Esophagus muscularis mucosa (tissue), 4 donors: ENCODE measurements at regions not wholly inside any gene's neighbourhood (a gene's known extent, or its start where the extent isn't known, plus 50 kb on each side); places are given as distances from the start of the nearest gene placed in this dataset.

ENCODE experiments used
- DNase-seq: peaks from one replicate; pipeline ENCODE4 v3.0.0-alpha.2; 2017; ENCODE audit errors: extremely low spot score
- H3K27ac ChIP-seq, 4 donors: fragments of 200-600 bp; sonication (generic); replicated peaks in 1 of 4; 1 replicate in 3 of 4; 2 replicates in 1 of 4; pipeline ENCODE4 v1.5.1; 2016 to 2019; ENCODE audit warnings: mild to moderate bottlenecking in 1 of 4
- H3K27me3 ChIP-seq, 4 donors: fragments of 200-600 bp; sonication (generic); one replicate each; pipeline versions ENCODE4 v1.5.1 to v1.6.0; 2016 to 2019
- H3K36me3 ChIP-seq, 4 donors: fragments of 200-600 bp; sonication (generic); one replicate each; pipeline ENCODE4 v1.5.1; 2016 to 2019
- H3K4me1 ChIP-seq, 4 donors: fragments of 200-600 bp; sonication (generic); one replicate each; pipeline ENCODE4 v1.5.1; 2016 to 2019
- H3K4me3 ChIP-seq, 4 donors: fragments of 200-600 bp; sonication (generic); 1 replicate in 2 of 4; 2 replicates in 2 of 4; pipeline ENCODE4 v1.5.1; 2016 to 2019; ENCODE audit warnings: mild to moderate bottlenecking in 4 of 4, moderate library complexity in 1 of 4
- H3K9me3 ChIP-seq, 4 donors: fragments of 200-600 bp; sonication (generic); 1 replicate in 3 of 4; 2 replicates in 1 of 4; pipeline ENCODE4 v1.5.1; 2016 to 2019
- CTCF ChIP-seq, 3 experiments: fragments of 200-600 bp in 2 of 3; fragments of 450-650 bp in 1 of 3; sonication (generic) in 2 of 3; IDR thresholded peaks; one replicate each; pipeline ENCODE4 v1.5.1; 2017 to 2019; ENCODE audit warnings: antibody characterized with exemption in 3 of 3, mild to moderate bottlenecking in 2 of 3, moderate library complexity in 1 of 3
- EP300 ChIP-seq: sonication (generic); formaldehyde crosslinking; IDR thresholded peaks from one replicate; pipeline ENCODE4 v1.6.1; 2017; ENCODE audit warnings: antibody characterized with exemption
- POLR2A ChIP-seq: fragments of 450-650 bp; IDR thresholded peaks from one replicate; pipeline ENCODE4 v1.6.1; 2017; ENCODE audit warnings: antibody characterized with exemption, moderate library complexity, mild to moderate bottlenecking, low read depth
- POLR2AphosphoS5 ChIP-seq, 2 donors: sonication (generic); formaldehyde crosslinking; IDR thresholded peaks; one replicate each; pipeline ENCODE4 v1.6.1; 2017; ENCODE audit warnings: antibody characterized with exemption in 2 of 2
- WGBS: methylation state at CpG from one replicate; pipeline ENCODE4 v1.1.5; 2018; 5-methylcytosine and 5-hydroxymethylcytosine counted together
- intact Hi-C: fragments of 100-400 bp; cut with DNase I; formaldehyde crosslinking; loops from one replicate; pipeline ENCODE4 v1.15.1; 2023

DNA sequence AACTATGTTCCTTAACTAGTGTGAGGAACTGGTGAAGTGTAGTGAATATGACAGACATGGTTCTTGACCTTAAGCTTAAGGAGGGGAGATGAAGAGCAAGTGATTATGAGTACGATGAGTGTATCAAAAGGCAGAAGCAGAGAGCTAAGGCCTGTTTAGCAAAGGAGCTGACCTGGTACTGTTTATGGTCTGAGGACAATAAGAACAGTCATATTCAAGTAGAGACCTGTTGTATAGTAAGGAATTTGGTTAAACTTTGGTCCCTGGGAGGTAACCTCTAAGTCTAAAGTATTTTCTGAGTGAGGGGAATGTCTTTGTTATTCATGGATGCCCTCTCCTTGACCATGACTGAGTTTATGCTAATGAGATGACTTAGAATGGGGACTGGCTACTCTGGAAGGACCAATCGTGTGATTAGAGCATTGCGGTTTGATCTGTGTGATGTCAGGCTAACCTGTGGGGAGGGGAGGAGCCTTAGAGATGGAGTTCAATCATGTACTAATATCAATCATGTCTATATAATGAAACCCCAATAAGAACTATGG, 389.3 kb downstream of the BMP4 start:
- WGBS: 95% methylated on average over 3 of the region's 3 CpGs
- intact Hi-C loops: no loop called here
- Histone ChIP-seq H3K4me1 (peaks cover 0 to 32% (median 21%) of the 10 kb centered on the region in 4 donors), H3K4me3 (no peak overlapping the region), H3K36me3 (no peaks in the 10 kb centered on the region), H3K9me3 (peaks cover 0 to 15% (median 6%) of the 10 kb centered on the region in 4 donors), H3K27me3 (no peaks in the 10 kb centered on the region), H3K27ac (no peak overlapping the region)
- no peak for DNase-seq
- TF ChIP-seq POLR2A (no peak), EP300 (no peak), CTCF (IDR thresholded peaks at IDR 0.05) (no peak), POLR2AphosphoS5 (IDR thresholded peaks at IDR 0.05) (no peak)

GRCh38 chr14:53564870-53565269, 391.8 kb downstream of the BMP4 start:
- no peak for DNase-seq
- Histone ChIP-seq H3K4me1 (peaks cover 0 to 9% (median 2%) of the 10 kb centered on the region in 4 donors), H3K27me3 (no peaks in the 10 kb centered on the region), H3K9me3 (peaks cover 0 to 27% (median 9%) of the 10 kb centered on the region in 4 donors), H3K4me3 (no peak overlapping the region), H3K27ac (no peak overlapping the region), H3K36me3 (no peaks in the 10 kb centered on the region)
- no peak for TF ChIP-seq POLR2AphosphoS5 (IDR thresholded peaks at IDR 0.05)
- no peak for TF ChIP-seq POLR2A
- no peak for TF ChIP-seq EP300
- TF ChIP-seq CTCF (IDR thresholded peaks at IDR 0.05): no peak
- intact Hi-C loops: no loop called here
- WGBS: 92% methylated on average over 1 of the region's 1 CpG

DNA sequence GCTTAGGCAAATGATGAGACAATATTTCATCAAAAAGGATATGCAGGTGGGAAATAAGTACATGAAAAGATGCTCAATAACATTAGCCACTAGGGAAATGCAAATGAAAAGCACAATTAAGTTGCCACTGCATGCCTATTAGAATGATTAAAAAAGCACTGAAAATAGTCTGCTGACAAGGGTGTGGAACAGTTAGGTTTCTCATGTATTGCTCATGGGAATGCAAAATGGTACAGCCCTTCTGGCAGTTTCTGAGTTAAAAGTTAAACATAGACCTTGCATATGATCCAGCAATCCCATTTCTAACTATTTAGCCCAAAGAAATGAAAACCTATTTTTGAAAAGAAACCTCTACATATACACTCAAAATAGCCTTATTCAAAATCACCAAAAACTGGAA, 393.0 kb downstream of the BMP4 start:
- intact Hi-C loops: no loop called here
- DNase-seq: no peak
- Histone ChIP-seq H3K4me1 (no peaks in the 10 kb centered on the region), H3K27ac (no peak overlapping the region), H3K4me3 (no peak overlapping the region), H3K9me3 (peaks cover 0 to 27% (median 9%) of the 10 kb centered on the region in 4 donors), H3K36me3 (no peaks in the 10 kb centered on the region), H3K27me3 (no peaks in the 10 kb centered on the region)
- TF ChIP-seq POLR2AphosphoS5 (IDR thresholded peaks at IDR 0.05) (no peak), EP300 (no peak), POLR2A (no peak), CTCF (IDR thresholded peaks at IDR 0.05) (no peak)

- Histone ChIP-seq H3K27ac (no peak overlapping the region), H3K9me3 (no peaks in the 10 kb centered on the region), H3K27me3 (no peaks in the 10 kb centered on the region), H3K36me3 (no peaks in the 10 kb centered on the region), H3K4me3 (no peak overlapping the region), H3K4me1 (no peaks in the 10 kb centered on the region)
- 87% methylated on average over 4 of the region's 4 CpGs for WGBS
- DNase-seq: no peak
- intact Hi-C loops: loop anchor here (5.0 kb wide), 1 partner anchor 774 kb away; no protein-coding TSS in a partner anchor
- TF ChIP-seq CTCF (IDR thresholded peaks at IDR 0.05) (no peak), EP300 (no peak), POLR2A (no peak), POLR2AphosphoS5 (IDR thresholded peaks at IDR 0.05) (no peak)
Measured at GRCh38 chr14:53553221-53553620, 400.1 kb upstream of the DDHD1 start.

- intact Hi-C loops: loop anchor here (5.0 kb wide), 1 partner anchor 775 kb away; no protein-coding TSS in a partner anchor
- TF ChIP-seq EP300: no peak
- TF ChIP-seq CTCF (IDR thresholded peaks at IDR 0.05): no peak
- TF ChIP-seq POLR2A: no peak
- no peak for TF ChIP-seq POLR2AphosphoS5 (IDR thresholded peaks at IDR 0.05)
- Histone ChIP-seq H3K4me3 (no peak overlapping the region), H3K9me3 (no peaks in the 10 kb centered on the region), H3K27ac (no peak overlapping the region), H3K36me3 (no peaks in the 10 kb centered on the region), H3K27me3 (no peaks in the 10 kb centered on the region), H3K4me1 (no peaks in the 10 kb centered on the region)
- no peak for DNase-seq
Measured at GRCh38 chr14:53551862-53552261, 398.7 kb upstream of the DDHD1 start.
